HFF-Myc (cell line): ENCODE measurements at regions not wholly inside any gene's neighbourhood (a gene's known extent, or its start where the extent isn't known, plus 50 kb on each side); places are given as distances from the start of the nearest gene placed in this dataset.

ENCODE experiments used
- DNase-seq: peaks from one replicate; pipeline ENCODE4 v3.0.0-alpha.2; 2011; ENCODE audit warnings: low read depth; ENCODE audit errors: extremely low read depth
- H3K4me3 ChIP-seq: replicated peaks from 2 replicates; pipeline ENCODE4 v1.5.1; 2011; ENCODE audit warnings: low read depth, mild to moderate bottlenecking, control low read depth, low read length
- CTCF ChIP-seq: IDR thresholded peaks from 2 replicates; pipeline ENCODE4 v1.5.1; 2012; ENCODE audit warnings: mild to moderate bottlenecking, low read depth, low read length, control low read depth; ENCODE audit errors: missing control alignments

- TF ChIP-seq CTCF = no peak
- H3K4me3 ChIP-seq = no peak overlapping the region
- no peak for DNase-seq
These were observed 348.1 kb upstream of the MAP3K7 start for GRCh38 chr6:90934966-90935365.

GRCh38 chr6:90934081-90934480, 347.2 kb upstream of the MAP3K7 start:
- H3K4me3 ChIP-seq = no peak overlapping the region
- DNase-seq = no peak
- no peak for TF ChIP-seq CTCF

- DNase-seq = no peak
- H3K4me3 ChIP-seq = no peak overlapping the region
- TF ChIP-seq CTCF = no peak
These were observed 345.5 kb upstream of the MAP3K7 start for GRCh38 chr6:90932351-90932750.

- no peak for DNase-seq
- no peak overlapping the region for H3K4me3 ChIP-seq
- TF ChIP-seq CTCF = no peak
These were observed 341.2 kb upstream of the MAP3K7 start for GRCh38 chr6:90928051-90928450.

GRCh38 chr6:90925726-90926125, 338.9 kb upstream of the MAP3K7 start:
- DNase-seq = no peak
- H3K4me3 ChIP-seq = no peak overlapping the region
- TF ChIP-seq CTCF = no peak

GRCh38 chr6:90922325-90922724, 335.5 kb upstream of the MAP3K7 start:
- TF ChIP-seq CTCF = no peak
- DNase-seq = no peak
- H3K4me3 ChIP-seq = no peak overlapping the region

- DNase-seq = no peak
- H3K4me3 ChIP-seq = no peak overlapping the region
- TF ChIP-seq CTCF = no peak
These were observed 331.5 kb upstream of the MAP3K7 start for GRCh38 chr6:90918361-90918760.
